PC-9 (cell line): ENCODE measurements at regions not wholly inside any gene's neighbourhood (a gene's known extent, or its start where the extent isn't known, plus 50 kb on each side); places are given as distances from the start of the nearest gene placed in this dataset.

Source experiments
- CTCF ChIP-seq: fragments of 200-600 bp; sonication (generic); conservative IDR thresholded peaks from 2 replicates; pipeline ENCODE4 v1.6.1; 2017; ENCODE audit warnings: mixed run types, antibody characterized with exemption, mild to moderate bottlenecking, moderate library complexity
- EZH2 ChIP-seq: fragments of 200-600 bp; sonication (generic); IDR thresholded peaks from 2 replicates; pipeline ENCODE4 v1.8.0; 2017; ENCODE audit warnings: antibody characterized with exemption, low read depth

DNA sequence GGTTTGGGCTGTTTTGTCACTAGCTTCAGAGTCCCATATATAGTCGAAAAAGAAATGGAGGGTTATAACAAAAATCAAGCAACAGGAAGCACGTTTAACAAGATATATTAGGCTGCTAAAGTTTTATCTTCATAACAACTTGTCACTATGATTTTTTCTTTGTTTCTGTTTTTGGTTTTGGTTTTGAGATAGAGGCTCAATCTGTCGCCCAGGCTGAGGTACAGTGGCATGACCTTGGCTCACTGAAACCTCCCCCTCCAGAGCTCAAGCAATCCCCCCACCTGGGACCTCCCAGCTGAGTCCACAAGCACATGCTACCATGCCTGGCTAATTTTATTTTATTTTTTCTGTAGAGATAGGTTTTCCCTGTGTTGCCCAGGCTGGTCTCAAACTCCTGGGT lies 2664.4 kb downstream of the ARAP2 start:
- no peak for TF ChIP-seq CTCF
- TF ChIP-seq EZH2 = no peak
